ENCODE measurements at regions not wholly inside any gene's neighbourhood (a gene's known extent, or its start where the extent isn't known, plus 50 kb on each side); places are given as distances from the start of the nearest gene placed in this dataset.

GRCh38 chr9:108588246-108588645 lies 267.5 kb downstream of the ACTL7B start:
- no peak overlapping the region for H3K27ac ChIP-seq
- no peak for TF ChIP-seq CTCF (conservative IDR thresholded peaks at IDR 0.05)

GRCh38 chr9:108586471-108587139 lies 269.2 kb downstream of the ACTL7B start:
- no peak for TF ChIP-seq CTCF (conservative IDR thresholded peaks at IDR 0.05)
- H3K27ac ChIP-seq: no peak overlapping the region

GRCh38 chr9:108584860-108585259 lies 270.9 kb downstream of the ACTL7B start:
- H3K27ac ChIP-seq: no peak overlapping the region
- TF ChIP-seq CTCF (conservative IDR thresholded peaks at IDR 0.05): no peak

GRCh38 chr9:108582726-108583125 lies 273.1 kb downstream of the ACTL7B start:
- no peak for TF ChIP-seq CTCF (conservative IDR thresholded peaks at IDR 0.05)
- no peak overlapping the region for H3K27ac ChIP-seq

- H3K27ac ChIP-seq: no peak overlapping the region
- TF ChIP-seq CTCF (conservative IDR thresholded peaks at IDR 0.05): no peak
Observed at GRCh38 chr9:108579757-108580439, 275.9 kb downstream of the ACTL7B start.

GRCh38 chr9:108575276-108575675 lies 280.5 kb downstream of the ACTL7B start:
- H3K27ac ChIP-seq: no peak overlapping the region
- no peak for TF ChIP-seq CTCF (conservative IDR thresholded peaks at IDR 0.05)

GRCh38 chr9:108569624-108570023 lies 286.2 kb downstream of the ACTL7B start:
- no peak overlapping the region for H3K27ac ChIP-seq
- no peak for TF ChIP-seq CTCF (conservative IDR thresholded peaks at IDR 0.05)
